ENCODE measurements at regions not wholly inside any gene's neighbourhood (a gene's known extent, or its start where the extent isn't known, plus 50 kb on each side); places are given as distances from the start of the nearest gene placed in this dataset.

DNA sequence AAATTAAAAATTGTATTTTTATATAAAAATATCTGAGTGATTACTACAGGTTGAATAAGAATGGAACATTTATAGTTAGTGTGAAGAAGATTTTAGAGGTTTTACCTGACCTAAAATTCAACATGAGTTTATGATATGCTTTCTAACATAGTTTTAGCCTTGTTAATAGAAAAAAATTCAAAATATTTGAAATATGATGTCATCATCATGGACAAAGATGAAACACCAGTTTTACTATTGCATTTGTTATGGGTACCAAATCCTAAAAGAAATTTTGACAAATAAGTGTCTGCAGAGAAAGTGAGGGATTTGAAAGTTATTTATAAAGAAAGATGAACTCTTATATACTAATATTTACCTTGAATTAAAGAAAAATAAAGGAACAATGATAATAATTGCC lies 479.7 kb downstream of the TBC1D32 start:
- Histone ChIP-seq H3K4me1 (ENCODE audit: control insufficient read depth, insufficient read depth, low read length) (no peaks in the 10 kb centered on the region), H3K27ac (ENCODE audit: low read depth, low read length) (no peak overlapping the region), H3K36me3 (ENCODE audit: control insufficient read depth, insufficient read depth, low read length) (no peaks in the 10 kb centered on the region), H3K9me3 (ENCODE audit: control insufficient read depth, insufficient read depth, low read length) (no peaks in the 10 kb centered on the region), H3K27me3 (ENCODE audit: control insufficient read depth, insufficient read depth, low read length) (no peaks in the 10 kb centered on the region), H3K4me3 (ENCODE audit: low read depth, low read length) (no peak overlapping the region)
- no peak for DNase-seq (ENCODE audit: low read depth in 4 of 6, low spot score in 6 of 6)

DNA sequence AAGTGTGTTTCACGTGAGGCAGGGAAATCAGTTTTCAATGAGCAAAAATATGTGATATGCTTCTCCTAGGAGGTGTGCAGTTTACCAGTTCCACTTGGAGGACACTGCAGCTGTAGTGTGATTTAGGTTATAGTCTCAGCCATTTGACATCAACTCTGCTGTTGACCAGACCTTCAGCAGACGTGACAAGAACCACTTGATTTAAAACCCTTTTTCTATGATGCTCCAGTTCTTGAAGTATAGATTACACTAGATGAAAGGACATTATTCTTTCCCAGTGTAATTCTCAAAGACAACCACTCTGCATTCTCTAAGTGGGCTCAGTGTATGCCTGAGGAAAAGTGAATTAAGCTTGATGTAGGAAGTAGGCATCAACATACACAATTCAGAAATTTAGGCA lies 480.8 kb downstream of the TBC1D32 start:
- WGBS (ENCODE audit: insufficient coverage) = no CpG with 5 or more reads among the region's 2 CpGs
- DNase-seq (ENCODE audit: low read depth in 4 of 6, low spot score in 6 of 6) = no peak
- no peaks in the 10 kb centered on the region for H3K4me1 ChIP-seq (ENCODE audit: control insufficient read depth, insufficient read depth, low read length)

DNA sequence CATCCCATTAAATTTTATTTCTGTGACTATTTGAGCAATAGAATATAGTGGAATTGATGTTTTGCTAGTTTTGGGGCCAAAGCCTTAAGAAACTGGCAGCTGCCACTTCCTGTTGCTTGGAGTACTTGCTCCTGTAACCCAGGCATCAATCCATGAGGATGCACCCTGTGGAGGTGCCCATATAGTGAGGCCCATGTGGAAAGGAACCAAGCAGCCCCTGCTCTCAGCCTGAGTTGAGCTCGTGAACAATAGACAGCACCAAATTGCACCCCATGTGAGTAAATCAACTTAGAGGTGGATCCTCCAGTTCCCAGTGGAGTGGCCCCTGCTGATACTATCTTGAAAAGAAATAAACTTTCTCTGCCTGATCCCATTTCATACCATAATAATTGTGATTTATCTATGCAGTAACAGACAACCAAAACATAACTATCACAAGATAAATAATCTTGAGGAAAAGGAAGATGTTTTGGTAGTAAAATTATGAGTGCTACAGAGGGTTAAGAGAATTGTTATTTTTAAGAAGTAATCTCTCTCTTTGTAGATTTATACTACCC lies 481.9 kb downstream of the TBC1D32 start:
- WGBS (ENCODE audit: insufficient coverage) = no CpG with 5 or more reads among the region's 1 CpG
- Histone ChIP-seq H3K27ac (ENCODE audit: low read depth, low read length) (no peak overlapping the region), H3K9me3 (ENCODE audit: control insufficient read depth, insufficient read depth, low read length) (no peaks in the 10 kb centered on the region), H3K27me3 (ENCODE audit: control insufficient read depth, insufficient read depth, low read length) (no peaks in the 10 kb centered on the region), H3K36me3 (ENCODE audit: control insufficient read depth, insufficient read depth, low read length) (no peaks in the 10 kb centered on the region), H3K4me3 (ENCODE audit: low read depth, low read length) (no peak overlapping the region), H3K4me1 (ENCODE audit: control insufficient read depth, insufficient read depth, low read length) (no peaks in the 10 kb centered on the region)
- no peak for DNase-seq (ENCODE audit: low read depth in 4 of 6, low spot score in 6 of 6)

More for the DNA sequence above, 480.8 kb downstream of the TBC1D32 start:
- H3K27me3 ChIP-seq (ENCODE audit: control insufficient read depth, insufficient read depth, low read length) = no peaks in the 10 kb centered on the region
- no peaks in the 10 kb centered on the region for H3K36me3 ChIP-seq (ENCODE audit: control insufficient read depth, insufficient read depth, low read length)
- no peak overlapping the region for H3K27ac ChIP-seq (ENCODE audit: low read depth, low read length)
- no peaks in the 10 kb centered on the region for H3K9me3 ChIP-seq (ENCODE audit: control insufficient read depth, insufficient read depth, low read length)
- H3K4me3 ChIP-seq (ENCODE audit: low read depth, low read length) = no peak overlapping the region

DNA sequence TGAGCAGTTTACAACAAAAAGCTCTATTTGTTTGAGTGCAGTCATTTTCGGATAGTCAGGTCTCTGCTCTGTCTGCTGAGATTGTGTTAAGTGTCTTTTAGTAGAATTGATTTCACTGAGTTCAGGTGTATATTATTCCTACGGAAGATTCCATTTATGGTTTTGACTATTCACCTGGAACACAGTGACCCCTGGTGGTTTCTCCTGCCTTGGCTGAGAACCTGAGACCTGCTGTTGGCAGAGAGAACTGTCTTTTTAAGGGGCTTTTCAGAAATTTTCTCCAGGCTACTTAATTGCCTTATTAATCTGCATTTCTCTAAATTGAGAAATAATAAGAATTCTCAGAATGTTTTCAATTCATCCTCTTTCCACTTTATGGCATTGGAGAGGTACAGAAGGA lies 508.0 kb downstream of the TBC1D32 start:
- no CpG with 5 or more reads among the region's 2 CpGs for WGBS (ENCODE audit: insufficient coverage)
- no peaks in the 10 kb centered on the region for H3K27me3 ChIP-seq (ENCODE audit: control insufficient read depth, insufficient read depth, low read length)
- no peak overlapping the region for H3K4me3 ChIP-seq (ENCODE audit: low read depth, low read length)
- no peaks in the 10 kb centered on the region for H3K4me1 ChIP-seq (ENCODE audit: control insufficient read depth, insufficient read depth, low read length)
- DNase-seq (ENCODE audit: low read depth in 4 of 6, low spot score in 6 of 6) = peak in 3 of 6 donors; percentile 15 to 83 (median 47)
- no peak overlapping the region for H3K27ac ChIP-seq (ENCODE audit: low read depth, low read length)
- no peaks in the 10 kb centered on the region for H3K36me3 ChIP-seq (ENCODE audit: control insufficient read depth, insufficient read depth, low read length)
- no peaks in the 10 kb centered on the region for H3K9me3 ChIP-seq (ENCODE audit: control insufficient read depth, insufficient read depth, low read length)

DNA sequence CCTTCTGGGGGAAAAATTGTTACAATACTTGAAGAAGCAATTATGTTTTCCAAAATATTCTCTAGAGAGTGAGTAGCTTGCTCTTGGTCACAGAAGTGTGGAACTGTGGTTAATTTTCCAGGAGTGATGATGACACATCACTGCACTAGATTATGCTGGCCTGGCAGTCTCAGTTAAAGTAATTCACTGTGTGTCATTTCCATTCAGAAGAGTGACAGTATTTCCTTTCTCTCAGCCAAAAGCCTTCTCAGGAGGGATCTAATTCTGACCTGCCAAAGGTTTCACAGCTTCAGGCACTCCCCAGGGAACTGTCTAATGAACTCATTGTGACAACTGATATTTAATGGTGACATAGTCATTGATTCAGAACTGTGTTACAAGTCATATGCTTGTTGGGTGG lies 517.5 kb downstream of the TBC1D32 start:
- Histone ChIP-seq H3K27me3 (ENCODE audit: control insufficient read depth, insufficient read depth, low read length) (no peaks in the 10 kb centered on the region), H3K9me3 (ENCODE audit: control insufficient read depth, insufficient read depth, low read length) (peaks cover 2% of the 10 kb centered on the region), H3K27ac (ENCODE audit: low read depth, low read length) (no peak overlapping the region), H3K36me3 (ENCODE audit: control insufficient read depth, insufficient read depth, low read length) (no peaks in the 10 kb centered on the region), H3K4me1 (ENCODE audit: control insufficient read depth, insufficient read depth, low read length) (no peaks in the 10 kb centered on the region), H3K4me3 (ENCODE audit: low read depth, low read length) (no peak overlapping the region)
- peak in 1 of 6 donors; percentile 54 for DNase-seq (ENCODE audit: low read depth in 4 of 6, low spot score in 6 of 6)

DNA sequence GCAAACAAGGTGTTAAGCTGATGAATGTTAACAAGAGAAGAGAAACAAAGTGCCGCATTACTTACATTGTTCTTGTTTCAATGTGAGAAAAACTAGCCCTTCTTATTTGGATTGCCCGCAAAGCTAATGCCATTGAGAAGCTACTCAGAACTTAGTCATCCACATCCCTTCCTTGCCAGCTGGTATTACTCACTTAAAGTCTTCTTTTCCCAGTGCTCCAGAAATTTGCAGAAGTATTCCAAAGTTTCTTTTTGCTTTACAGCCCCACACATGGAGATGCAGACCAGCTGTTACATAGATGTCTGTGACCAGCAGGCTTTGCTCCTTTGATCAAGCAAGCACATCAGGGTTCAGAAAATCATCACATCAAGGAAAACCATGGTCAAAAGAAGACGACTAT lies 529.0 kb downstream of the TBC1D32 start:
- 91% methylated on average over 1 of the region's 3 CpGs for WGBS (ENCODE audit: insufficient coverage)

DNA sequence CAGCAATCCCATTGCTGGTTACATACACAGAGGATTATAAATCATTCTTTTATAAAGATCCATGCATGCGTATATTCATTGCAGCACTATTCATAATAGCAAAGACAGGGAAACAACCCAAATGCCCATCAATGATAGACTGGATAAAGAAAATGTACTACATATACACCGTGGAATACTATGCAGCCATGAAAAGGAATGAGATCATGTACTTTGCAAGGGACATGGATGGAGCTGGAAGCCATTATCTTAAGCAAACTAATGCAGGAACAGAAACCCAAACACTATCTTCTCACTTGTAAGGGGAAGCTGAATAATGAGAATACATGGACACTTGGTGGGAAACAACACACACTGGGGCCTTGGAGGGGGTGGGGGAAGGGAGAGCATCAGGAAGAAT lies 529.7 kb downstream of the TBC1D32 start:
- no peaks in the 10 kb centered on the region for H3K27me3 ChIP-seq (ENCODE audit: control insufficient read depth, insufficient read depth, low read length)
- H3K4me1 ChIP-seq (ENCODE audit: control insufficient read depth, insufficient read depth, low read length) = no peaks in the 10 kb centered on the region
- DNase-seq (ENCODE audit: low read depth in 4 of 6, low spot score in 6 of 6) = no peak
- H3K36me3 ChIP-seq (ENCODE audit: control insufficient read depth, insufficient read depth, low read length) = no peaks in the 10 kb centered on the region
- no peaks in the 10 kb centered on the region for H3K9me3 ChIP-seq (ENCODE audit: control insufficient read depth, insufficient read depth, low read length)
- no peak overlapping the region for H3K27ac ChIP-seq (ENCODE audit: low read depth, low read length)
- no CpG with 5 or more reads among the region's 2 CpGs for WGBS (ENCODE audit: insufficient coverage)
- no peak overlapping the region for H3K4me3 ChIP-seq (ENCODE audit: low read depth, low read length)

More for the DNA sequence above, 529.0 kb downstream of the TBC1D32 start:
- Histone ChIP-seq H3K9me3 (ENCODE audit: control insufficient read depth, insufficient read depth, low read length) (no peaks in the 10 kb centered on the region), H3K27me3 (ENCODE audit: control insufficient read depth, insufficient read depth, low read length) (no peaks in the 10 kb centered on the region), H3K27ac (ENCODE audit: low read depth, low read length) (no peak overlapping the region), H3K4me3 (ENCODE audit: low read depth, low read length) (no peak overlapping the region), H3K4me1 (ENCODE audit: control insufficient read depth, insufficient read depth, low read length) (no peaks in the 10 kb centered on the region), H3K36me3 (ENCODE audit: control insufficient read depth, insufficient read depth, low read length) (no peaks in the 10 kb centered on the region)
- no peak for DNase-seq (ENCODE audit: low read depth in 4 of 6, low spot score in 6 of 6)

DNA sequence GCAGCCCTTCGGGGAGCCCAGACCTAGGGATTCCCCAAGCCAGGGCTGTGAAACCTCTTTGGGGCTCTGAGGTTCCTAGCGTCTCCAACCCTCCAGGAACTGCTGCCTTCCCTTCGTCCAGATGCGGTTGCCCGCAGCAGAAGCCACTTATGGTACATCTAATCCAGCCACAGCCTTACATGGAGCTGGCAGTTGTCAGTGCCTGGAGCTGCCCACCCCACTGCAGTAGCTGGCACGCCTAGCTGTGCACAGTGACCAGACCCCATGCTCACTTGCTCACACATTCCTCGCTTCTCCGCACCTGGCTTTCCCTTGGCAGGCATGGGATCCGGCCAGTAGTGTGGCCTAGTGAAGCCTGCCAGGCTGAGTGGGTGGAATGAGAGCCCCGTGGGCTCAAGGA lies 547.6 kb downstream of the TBC1D32 start:
- Histone ChIP-seq H3K27ac (ENCODE audit: low read depth, low read length) (no peak overlapping the region), H3K4me3 (ENCODE audit: low read depth, low read length) (no peak overlapping the region), H3K27me3 (ENCODE audit: control insufficient read depth, insufficient read depth, low read length) (no peaks in the 10 kb centered on the region), H3K4me1 (ENCODE audit: control insufficient read depth, insufficient read depth, low read length) (no peaks in the 10 kb centered on the region), H3K9me3 (ENCODE audit: control insufficient read depth, insufficient read depth, low read length) (no peaks in the 10 kb centered on the region), H3K36me3 (ENCODE audit: control insufficient read depth, insufficient read depth, low read length) (no peaks in the 10 kb centered on the region)
- WGBS (ENCODE audit: insufficient coverage) = 93% methylated on average over 10 of the region's 10 CpGs
- DNase-seq (ENCODE audit: low read depth in 4 of 6, low spot score in 6 of 6) = no peak

DNA sequence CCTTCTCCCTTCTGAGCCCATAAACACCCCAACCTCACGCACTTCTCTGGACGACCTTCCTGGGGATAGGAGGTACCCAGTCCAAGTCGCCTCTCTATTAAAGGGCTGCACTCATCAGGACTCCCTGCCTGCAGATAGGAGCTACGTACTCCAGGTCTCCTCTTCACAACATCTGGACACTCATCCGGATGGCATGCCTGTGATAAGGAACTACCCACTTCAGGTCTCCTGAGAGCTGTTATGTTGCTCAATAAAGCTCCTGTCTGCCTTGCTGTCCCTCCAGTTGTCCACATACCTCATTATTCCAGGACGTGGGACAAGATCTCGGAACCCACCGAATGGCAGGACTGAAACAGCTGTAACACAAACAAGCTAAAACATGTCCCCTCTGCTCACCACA lies 548.0 kb downstream of the TBC1D32 start:
- no peak for DNase-seq (ENCODE audit: low read depth in 4 of 6, low spot score in 6 of 6)
- Histone ChIP-seq H3K27ac (ENCODE audit: low read depth, low read length) (no peak overlapping the region), H3K4me1 (ENCODE audit: control insufficient read depth, insufficient read depth, low read length) (no peaks in the 10 kb centered on the region), H3K36me3 (ENCODE audit: control insufficient read depth, insufficient read depth, low read length) (no peaks in the 10 kb centered on the region), H3K4me3 (ENCODE audit: low read depth, low read length) (no peak overlapping the region), H3K9me3 (ENCODE audit: control insufficient read depth, insufficient read depth, low read length) (no peaks in the 10 kb centered on the region), H3K27me3 (ENCODE audit: control insufficient read depth, insufficient read depth, low read length) (no peaks in the 10 kb centered on the region)
- WGBS (ENCODE audit: insufficient coverage) = 97% methylated on average over 8 of the region's 8 CpGs

DNA sequence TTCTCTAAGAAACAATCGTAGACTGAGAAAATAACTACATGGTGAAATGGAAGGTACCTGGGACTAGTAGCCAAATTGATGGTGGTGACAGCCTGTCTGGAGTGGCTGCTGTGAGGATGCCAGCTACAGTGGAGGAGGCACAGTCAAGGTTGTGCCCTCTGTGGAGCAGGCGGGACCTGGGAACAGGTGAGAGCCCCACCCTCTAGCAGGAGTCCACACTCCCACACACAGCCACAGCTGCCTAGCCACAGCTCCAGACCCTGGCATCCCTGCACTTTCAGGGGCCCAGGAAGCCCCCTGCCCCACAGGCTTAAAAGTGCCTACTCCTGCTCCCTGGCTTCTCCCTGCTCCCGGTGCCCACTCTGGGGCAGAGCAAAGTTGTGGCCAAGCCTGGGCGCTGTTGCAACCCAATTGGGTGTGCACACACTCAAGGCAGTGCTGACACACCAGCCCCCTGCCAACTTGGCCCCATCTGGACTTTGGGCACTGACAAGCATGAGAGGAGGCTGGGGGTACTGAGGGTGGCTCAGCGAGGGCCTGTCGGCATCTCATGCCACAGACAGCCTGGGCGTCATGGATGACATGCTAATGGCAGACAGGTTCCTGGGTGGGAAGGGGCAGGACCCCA lies 548.7 kb downstream of the TBC1D32 start:
- 94% methylated on average over 6 of the region's 7 CpGs for WGBS (ENCODE audit: insufficient coverage)
- H3K4me1 ChIP-seq (ENCODE audit: control insufficient read depth, insufficient read depth, low read length) = no peaks in the 10 kb centered on the region
- H3K27ac ChIP-seq (ENCODE audit: low read depth, low read length) = no peak overlapping the region
- H3K9me3 ChIP-seq (ENCODE audit: control insufficient read depth, insufficient read depth, low read length) = no peaks in the 10 kb centered on the region
- no peaks in the 10 kb centered on the region for H3K36me3 ChIP-seq (ENCODE audit: control insufficient read depth, insufficient read depth, low read length)
- no peak overlapping the region for H3K4me3 ChIP-seq (ENCODE audit: low read depth, low read length)
- no peaks in the 10 kb centered on the region for H3K27me3 ChIP-seq (ENCODE audit: control insufficient read depth, insufficient read depth, low read length)
- no peak for DNase-seq (ENCODE audit: low read depth in 4 of 6, low spot score in 6 of 6)
